Tibial artery (tissue), 4 donors: ENCODE measurements at regions not wholly inside any gene's neighbourhood (a gene's known extent, or its start where the extent isn't known, plus 50 kb on each side); places are given as distances from the start of the nearest gene placed in this dataset.

Experiments
- DNase-seq, 2 donors: peaks; one replicate each; pipeline ENCODE4 v3.0.0-alpha.2; 2019
- H3K27ac ChIP-seq, 2 donors: fragments of 200-600 bp; sonication (generic) in 1 of 2; 1 replicate in 1 of 2; 2 replicates in 1 of 2; pipeline ENCODE4 v1.5.1; 2018 to 2019; ENCODE audit warnings: mild to moderate bottlenecking in 1 of 2
- H3K27me3 ChIP-seq, 2 donors: fragments of 200-600 bp; sonication (generic) in 1 of 2; one replicate each; pipeline versions ENCODE4 v1.5.1 to v1.6.0; 2016 to 2019
- H3K36me3 ChIP-seq, 3 donors: fragments of 200-600 bp; sonication (generic) in 2 of 3; one replicate each; pipeline ENCODE4 v1.5.1; 2016 to 2019; ENCODE audit warnings: mild to moderate bottlenecking in 2 of 3
- H3K4me1 ChIP-seq, 4 donors: fragments of 200-600 bp; sonication (generic) in 2 of 4; 1 replicate in 3 of 4; 2 replicates in 1 of 4; pipeline ENCODE4 v1.5.1; 2016 to 2019
- H3K4me3 ChIP-seq, 2 donors: fragments of 200-600 bp; sonication (generic) in 1 of 2; 1 replicate in 1 of 2; 2 replicates in 1 of 2; pipeline ENCODE4 v1.5.1; 2018 to 2019; ENCODE audit warnings: mild to moderate bottlenecking in 2 of 2
- H3K9me3 ChIP-seq, 3 donors: fragments of 200-600 bp; sonication (generic) in 1 of 3; one replicate each; pipeline ENCODE4 v1.5.1; 2016 to 2019
- intact Hi-C: fragments of 100-400 bp; cut with DNase I; formaldehyde crosslinking; loops from one replicate; pipeline ENCODE4 v1.15.0; 2023; ENCODE audit warnings: low total_unique reads
- TF ChIP-seq, protein P1 (sequence below), 2 experiments: fragments of 200-600 bp in 1 of 2; fragments of 450-650 bp in 1 of 2; IDR thresholded peaks; one replicate each; pipeline ENCODE4 v1.5.1; 2017 to 2019; ENCODE audit warnings: antibody characterized with exemption in 2 of 2, mild to moderate bottlenecking in 1 of 2, moderate library complexity in 1 of 2

- H3K4me1 ChIP-seq = no peaks in the 10 kb centered on the region
- H3K36me3 ChIP-seq = no peaks in the 10 kb centered on the region
- H3K9me3 ChIP-seq = peaks cover 0 to 15% (median 5%) of the 10 kb centered on the region in 3 donors
- DNase-seq = no peak
- intact Hi-C loops = no loop called here
- H3K27me3 ChIP-seq = no peaks in the 10 kb centered on the region
- H3K27ac ChIP-seq = no peak overlapping the region
- H3K4me3 ChIP-seq = no peak overlapping the region
- TF ChIP-seq, protein P1, sequence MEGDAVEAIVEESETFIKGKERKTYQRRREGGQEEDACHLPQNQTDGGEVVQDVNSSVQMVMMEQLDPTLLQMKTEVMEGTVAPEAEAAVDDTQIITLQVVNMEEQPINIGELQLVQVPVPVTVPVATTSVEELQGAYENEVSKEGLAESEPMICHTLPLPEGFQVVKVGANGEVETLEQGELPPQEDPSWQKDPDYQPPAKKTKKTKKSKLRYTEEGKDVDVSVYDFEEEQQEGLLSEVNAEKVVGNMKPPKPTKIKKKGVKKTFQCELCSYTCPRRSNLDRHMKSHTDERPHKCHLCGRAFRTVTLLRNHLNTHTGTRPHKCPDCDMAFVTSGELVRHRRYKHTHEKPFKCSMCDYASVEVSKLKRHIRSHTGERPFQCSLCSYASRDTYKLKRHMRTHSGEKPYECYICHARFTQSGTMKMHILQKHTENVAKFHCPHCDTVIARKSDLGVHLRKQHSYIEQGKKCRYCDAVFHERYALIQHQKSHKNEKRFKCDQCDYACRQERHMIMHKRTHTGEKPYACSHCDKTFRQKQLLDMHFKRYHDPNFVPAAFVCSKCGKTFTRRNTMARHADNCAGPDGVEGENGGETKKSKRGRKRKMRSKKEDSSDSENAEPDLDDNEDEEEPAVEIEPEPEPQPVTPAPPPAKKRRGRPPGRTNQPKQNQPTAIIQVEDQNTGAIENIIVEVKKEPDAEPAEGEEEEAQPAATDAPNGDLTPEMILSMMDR (IDR thresholded peaks at IDR 0.05) = no peak
These were observed 158.2 kb upstream of the XYLT1 start for GRCh38 chr16:17628983-17629382.

GRCh38 chr16:17622366-17622765 is 151.6 kb upstream of the XYLT1 start:
- DNase-seq = no peak
- peaks cover 0 to 12% (median 5%) of the 10 kb centered on the region in 3 donors for H3K9me3 ChIP-seq
- intact Hi-C loops = no loop called here
- H3K27ac ChIP-seq = no peak overlapping the region
- no peaks in the 10 kb centered on the region for H3K27me3 ChIP-seq
- H3K4me3 ChIP-seq = no peak overlapping the region
- no peaks in the 10 kb centered on the region for H3K4me1 ChIP-seq
- H3K36me3 ChIP-seq = no peaks in the 10 kb centered on the region
- TF ChIP-seq, protein P1 (IDR thresholded peaks at IDR 0.05) = no peak

DNA sequence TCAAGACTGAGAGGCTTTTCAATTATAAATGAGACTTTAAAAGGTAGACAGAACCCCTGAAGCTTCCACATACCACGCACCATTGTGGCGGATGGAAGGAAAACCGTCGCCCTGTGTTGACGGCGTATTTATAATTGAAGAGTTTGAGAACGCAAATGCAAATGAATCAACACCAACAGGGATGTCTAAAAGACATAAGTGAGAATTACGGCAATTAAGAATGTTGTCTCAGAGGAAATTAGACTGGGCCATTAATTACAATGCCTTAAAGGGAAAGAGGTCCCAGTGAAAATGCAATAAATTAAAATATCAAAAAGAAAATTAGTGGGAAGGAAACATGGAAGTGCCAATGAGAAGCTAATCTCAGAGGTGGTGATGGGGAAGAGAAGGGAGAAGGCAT is 148.5 kb upstream of the XYLT1 start:
- Histone ChIP-seq H3K27ac (no peak overlapping the region), H3K4me1 (no peaks in the 10 kb centered on the region), H3K9me3 (no peaks in the 10 kb centered on the region), H3K27me3 (no peaks in the 10 kb centered on the region), H3K36me3 (no peaks in the 10 kb centered on the region), H3K4me3 (no peak overlapping the region)
- TF ChIP-seq, protein P1 (IDR thresholded peaks at IDR 0.05) = no peak
- DNase-seq = no peak
- intact Hi-C loops = no loop called here

- H3K9me3 ChIP-seq = no peaks in the 10 kb centered on the region
- no peak overlapping the region for H3K27ac ChIP-seq
- no peaks in the 10 kb centered on the region for H3K27me3 ChIP-seq
- DNase-seq = no peak
- TF ChIP-seq, protein P1 (IDR thresholded peaks at IDR 0.05) = no peak
- H3K36me3 ChIP-seq = no peaks in the 10 kb centered on the region
- intact Hi-C loops = no loop called here
- no peaks in the 10 kb centered on the region for H3K4me1 ChIP-seq
- H3K4me3 ChIP-seq = no peak overlapping the region
These were observed 146.3 kb upstream of the XYLT1 start for GRCh38 chr16:17617021-17617552.

DNA sequence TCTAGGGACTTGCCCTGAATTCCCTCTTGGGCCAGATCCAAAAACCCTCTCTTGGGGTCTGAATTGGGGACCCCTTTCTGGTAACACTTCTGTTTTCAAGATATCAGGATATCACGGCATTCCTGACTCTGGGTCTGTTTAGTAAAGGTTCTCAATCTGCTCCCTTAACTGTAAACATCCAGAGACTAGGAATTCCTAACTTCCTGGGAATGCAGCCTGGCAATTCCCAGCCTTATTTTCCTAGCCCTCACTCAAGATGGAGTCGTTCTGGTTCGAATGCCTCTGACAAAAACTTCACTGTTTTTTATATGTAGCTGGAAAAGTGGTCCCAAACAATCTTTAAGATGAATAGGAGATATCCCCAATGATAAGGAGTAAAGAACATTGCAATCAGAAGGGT is 141.6 kb upstream of the XYLT1 start:
- Histone ChIP-seq H3K4me3 (no peak overlapping the region), H3K4me1 (no peaks in the 10 kb centered on the region), H3K9me3 (no peaks in the 10 kb centered on the region), H3K36me3 (no peaks in the 10 kb centered on the region), H3K27ac (no peak overlapping the region), H3K27me3 (no peaks in the 10 kb centered on the region)
- no peak for DNase-seq
- intact Hi-C loops = no loop called here
- TF ChIP-seq, protein P1 (IDR thresholded peaks at IDR 0.05) = no peak

DNA sequence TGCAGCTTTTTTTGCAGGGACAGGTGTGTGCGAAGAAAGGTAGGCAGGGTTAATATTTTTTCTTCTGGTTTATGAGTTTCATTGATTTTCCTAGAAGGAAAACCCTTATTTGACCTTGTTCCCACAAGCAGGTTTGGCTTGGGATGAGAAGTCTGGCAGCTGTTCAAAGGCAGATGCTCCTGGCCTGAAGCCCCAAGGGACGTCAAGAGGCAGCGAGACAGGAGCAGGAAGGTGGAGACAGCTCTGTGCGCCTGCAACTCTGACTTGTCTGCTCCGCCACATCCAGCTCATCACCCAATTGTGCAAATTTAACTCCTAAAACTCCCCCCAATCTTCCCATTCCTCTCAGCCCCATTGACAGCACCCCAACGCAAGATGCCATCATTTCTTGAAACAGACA is 136.8 kb upstream of the XYLT1 start:
- Histone ChIP-seq H3K27me3 (peaks cover 0 to 3% of the 10 kb centered on the region in 2 donors), H3K36me3 (no peaks in the 10 kb centered on the region), H3K4me1 (no peaks in the 10 kb centered on the region), H3K4me3 (no peak overlapping the region), H3K27ac (no peak overlapping the region), H3K9me3 (no peaks in the 10 kb centered on the region)
- DNase-seq = no peak
- intact Hi-C loops = no loop called here
- TF ChIP-seq, protein P1 (IDR thresholded peaks at IDR 0.05) = no peak
